ENCODE measurements at regions not wholly inside any gene's neighbourhood (a gene's known extent, or its start where the extent isn't known, plus 50 kb on each side); places are given as distances from the start of the nearest gene placed in this dataset.
"Not testable (repeated sequence)": the region's sequence is repeated elsewhere in the genome, so short reads cannot be mapped to it uniquely, and the experiment has no call there.

DNA sequence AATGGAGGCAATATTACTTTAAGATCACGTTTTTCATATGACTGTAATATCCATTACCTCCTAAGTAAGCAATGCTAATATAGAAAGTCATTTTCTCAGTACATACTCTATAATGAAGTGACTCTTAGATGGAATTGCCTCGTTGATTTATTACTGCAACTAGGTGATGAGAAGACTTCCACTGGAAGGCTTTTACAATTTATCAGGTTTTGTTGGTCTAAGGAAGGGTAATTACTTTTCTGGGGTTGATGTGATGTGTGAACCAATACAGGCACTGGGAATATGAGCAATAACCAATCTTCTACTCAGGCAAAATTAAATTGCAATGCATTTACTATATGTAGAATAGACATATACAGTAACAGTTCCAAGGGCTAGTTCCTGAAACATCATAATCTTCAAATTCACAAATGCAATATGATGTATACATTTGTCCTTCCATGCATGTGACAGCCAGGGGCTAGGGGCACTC lies 635.0 kb downstream of the QKI start:
- Histone ChIP-seq H3K4me2 (no peak overlapping the region), H3K4me3 (IDR thresholded peaks at IDR 0.05; ENCODE audit: insufficient read depth, low read depth, low read length) (no peak overlapping the region), H4K20me1 (ENCODE audit: insufficient read depth) (no peaks in the 10 kb centered on the region), H2AFZ (ENCODE audit: low read depth) (no peak overlapping the region), H3K27ac (no peak overlapping the region), H3K79me2 (ENCODE audit: insufficient read depth, low read depth) (no peaks in the 10 kb centered on the region), H3K27me3 (ENCODE audit: insufficient read depth, low read depth) (no peaks in the 10 kb centered on the region), H3K9ac (no peak overlapping the region), H3K36me3 (ENCODE audit: insufficient read depth) (no peaks in the 10 kb centered on the region), H3K4me1 (ENCODE audit: low read depth, poor library complexity, severe bottlenecking) (no peaks in the 10 kb centered on the region)
- TF ChIP-seq, protein P1, sequence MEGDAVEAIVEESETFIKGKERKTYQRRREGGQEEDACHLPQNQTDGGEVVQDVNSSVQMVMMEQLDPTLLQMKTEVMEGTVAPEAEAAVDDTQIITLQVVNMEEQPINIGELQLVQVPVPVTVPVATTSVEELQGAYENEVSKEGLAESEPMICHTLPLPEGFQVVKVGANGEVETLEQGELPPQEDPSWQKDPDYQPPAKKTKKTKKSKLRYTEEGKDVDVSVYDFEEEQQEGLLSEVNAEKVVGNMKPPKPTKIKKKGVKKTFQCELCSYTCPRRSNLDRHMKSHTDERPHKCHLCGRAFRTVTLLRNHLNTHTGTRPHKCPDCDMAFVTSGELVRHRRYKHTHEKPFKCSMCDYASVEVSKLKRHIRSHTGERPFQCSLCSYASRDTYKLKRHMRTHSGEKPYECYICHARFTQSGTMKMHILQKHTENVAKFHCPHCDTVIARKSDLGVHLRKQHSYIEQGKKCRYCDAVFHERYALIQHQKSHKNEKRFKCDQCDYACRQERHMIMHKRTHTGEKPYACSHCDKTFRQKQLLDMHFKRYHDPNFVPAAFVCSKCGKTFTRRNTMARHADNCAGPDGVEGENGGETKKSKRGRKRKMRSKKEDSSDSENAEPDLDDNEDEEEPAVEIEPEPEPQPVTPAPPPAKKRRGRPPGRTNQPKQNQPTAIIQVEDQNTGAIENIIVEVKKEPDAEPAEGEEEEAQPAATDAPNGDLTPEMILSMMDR (conservative IDR thresholded peaks at IDR 0.05; ENCODE audit: low read depth, low read length) = no peak

DNA sequence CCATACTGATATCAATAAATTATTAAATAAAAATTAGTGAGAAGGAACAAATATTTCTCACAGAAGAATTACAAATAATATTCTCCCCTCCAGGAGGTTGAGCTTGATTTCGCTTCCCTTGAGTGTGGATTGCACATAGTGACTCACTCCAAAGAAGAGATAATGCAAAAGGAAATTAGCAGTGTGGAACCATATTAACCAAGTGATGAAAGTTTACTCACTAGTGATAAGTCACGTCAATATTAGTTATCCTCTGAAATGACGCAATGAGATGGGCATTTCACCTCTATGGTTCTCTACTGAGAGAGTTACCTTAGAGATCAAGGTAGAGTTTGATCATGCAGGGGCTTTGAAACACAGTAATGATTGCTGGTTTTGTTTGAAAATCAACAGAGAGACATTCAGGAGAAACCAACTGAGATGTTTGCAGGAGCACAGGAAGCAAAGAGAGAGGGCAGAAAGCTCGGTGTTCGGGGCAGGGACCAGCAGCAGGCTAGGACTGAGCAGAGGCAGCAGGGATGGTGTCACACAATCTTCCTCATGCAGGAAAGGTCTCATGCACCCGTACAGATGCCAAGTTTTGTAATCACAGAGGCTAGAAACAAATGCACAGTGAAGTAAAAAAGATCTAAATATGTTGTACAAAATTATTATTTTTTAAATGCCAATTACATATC lies 634.5 kb downstream of the QKI start:
- Histone ChIP-seq H3K4me3 (IDR thresholded peaks at IDR 0.05; ENCODE audit: insufficient read depth, low read depth, low read length) (no peak overlapping the region), H3K27ac (no peak overlapping the region), H3K79me2 (ENCODE audit: insufficient read depth, low read depth) (no peaks in the 10 kb centered on the region), H2AFZ (ENCODE audit: low read depth) (no peak overlapping the region), H4K20me1 (ENCODE audit: insufficient read depth) (no peaks in the 10 kb centered on the region), H3K36me3 (ENCODE audit: insufficient read depth) (no peaks in the 10 kb centered on the region), H3K4me1 (ENCODE audit: low read depth, poor library complexity, severe bottlenecking) (no peaks in the 10 kb centered on the region), H3K4me2 (no peak overlapping the region), H3K9ac (no peak overlapping the region), H3K27me3 (ENCODE audit: insufficient read depth, low read depth) (no peaks in the 10 kb centered on the region)
- TF ChIP-seq, protein P1 (conservative IDR thresholded peaks at IDR 0.05; ENCODE audit: low read depth, low read length) = no peak

DNA sequence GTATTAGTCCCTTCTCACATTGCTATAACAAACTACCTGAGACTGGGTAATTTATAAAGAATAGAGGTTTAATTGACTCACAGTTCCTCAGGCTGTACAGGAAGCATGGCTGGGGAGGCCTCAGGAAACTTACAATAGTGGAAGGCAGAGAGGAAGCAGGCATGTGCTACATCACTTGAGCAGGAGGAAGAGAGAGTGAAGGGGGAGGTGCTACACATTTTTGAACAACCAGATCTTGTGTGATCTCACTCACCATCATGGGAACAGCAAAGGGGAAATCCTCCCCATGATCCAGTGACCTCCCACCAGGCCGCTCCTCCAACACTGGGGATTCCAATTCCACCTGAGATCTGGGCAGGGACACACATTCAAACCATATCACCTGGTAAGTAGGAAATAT lies 630.6 kb downstream of the QKI start:
- no peak overlapping the region for H3K9ac ChIP-seq
- no peak overlapping the region for H2AFZ ChIP-seq (ENCODE audit: low read depth)
- no peaks in the 10 kb centered on the region for H3K79me2 ChIP-seq (ENCODE audit: insufficient read depth, low read depth)
- H4K20me1 ChIP-seq (ENCODE audit: insufficient read depth) = no peaks in the 10 kb centered on the region
- H3K4me1 ChIP-seq (ENCODE audit: low read depth, poor library complexity, severe bottlenecking) = no peaks in the 10 kb centered on the region
- no peaks in the 10 kb centered on the region for H3K36me3 ChIP-seq (ENCODE audit: insufficient read depth)
- H3K4me3 ChIP-seq (IDR thresholded peaks at IDR 0.05; ENCODE audit: insufficient read depth, low read depth, low read length) = no peak overlapping the region
- no peak overlapping the region for H3K27ac ChIP-seq
- H3K4me2 ChIP-seq = no peak overlapping the region
- TF ChIP-seq, protein P1 (conservative IDR thresholded peaks at IDR 0.05; ENCODE audit: low read depth, low read length) = no peak
- no peaks in the 10 kb centered on the region for H3K27me3 ChIP-seq (ENCODE audit: insufficient read depth, low read depth)

DNA sequence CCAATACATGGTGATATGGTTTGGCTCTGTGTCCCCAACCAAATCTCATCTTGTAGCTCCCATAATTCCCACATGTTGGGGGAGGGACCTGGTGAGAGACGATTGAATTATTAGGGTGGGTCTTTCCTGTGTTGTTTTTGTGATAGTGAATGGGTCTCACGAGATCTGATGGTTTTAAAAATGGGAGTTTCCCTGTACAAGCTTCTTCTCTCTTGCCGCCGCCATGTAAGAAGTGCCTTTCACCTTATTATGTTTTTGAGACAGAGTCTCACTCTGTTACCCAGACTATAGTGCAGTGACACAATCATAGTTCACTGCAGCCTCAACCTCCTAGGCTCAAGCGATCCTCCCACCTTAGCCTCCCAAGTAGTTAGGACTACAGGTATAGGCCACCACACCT lies 629.1 kb downstream of the QKI start:
- H3K79me2 ChIP-seq (ENCODE audit: insufficient read depth, low read depth); H3K4me2 ChIP-seq; H3K27me3 ChIP-seq (ENCODE audit: insufficient read depth, low read depth); H2AFZ ChIP-seq (ENCODE audit: low read depth); H3K27ac ChIP-seq; H3K4me3 ChIP-seq (IDR thresholded peaks at IDR 0.05; ENCODE audit: insufficient read depth, low read depth, low read length); H3K9ac ChIP-seq; H3K4me1 ChIP-seq (ENCODE audit: low read depth, poor library complexity, severe bottlenecking); H4K20me1 ChIP-seq (ENCODE audit: insufficient read depth); H3K36me3 ChIP-seq (ENCODE audit: insufficient read depth): not testable (repeated sequence)

DNA sequence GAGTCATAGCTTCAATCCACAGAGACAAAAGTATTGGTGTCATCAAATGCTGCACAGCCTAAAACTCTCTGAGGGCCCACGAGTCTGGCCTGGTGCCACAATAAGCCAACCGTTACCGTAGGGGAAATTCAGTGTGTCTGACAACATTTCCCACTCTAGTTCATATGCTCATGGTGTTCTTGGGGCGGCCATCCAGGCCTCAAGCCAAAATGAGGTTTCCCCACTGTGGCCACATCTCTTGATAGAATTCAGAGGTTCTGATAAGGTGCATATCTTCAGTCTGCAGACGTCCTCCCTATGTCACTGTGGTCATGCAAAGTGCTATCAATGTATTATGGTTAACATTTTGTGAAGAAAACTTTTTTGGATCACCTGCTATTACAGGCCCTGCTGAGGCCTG lies 627.7 kb downstream of the QKI start:
- Histone ChIP-seq H2AFZ (ENCODE audit: low read depth) (no peak overlapping the region), H3K27ac (no peak overlapping the region), H3K9ac (no peak overlapping the region), H4K20me1 (ENCODE audit: insufficient read depth) (no peaks in the 10 kb centered on the region), H3K4me1 (ENCODE audit: low read depth, poor library complexity, severe bottlenecking) (no peaks in the 10 kb centered on the region), H3K36me3 (ENCODE audit: insufficient read depth) (no peaks in the 10 kb centered on the region), H3K4me2 (no peak overlapping the region), H3K79me2 (ENCODE audit: insufficient read depth, low read depth) (no peaks in the 10 kb centered on the region), H3K27me3 (ENCODE audit: insufficient read depth, low read depth) (no peaks in the 10 kb centered on the region), H3K4me3 (IDR thresholded peaks at IDR 0.05; ENCODE audit: insufficient read depth, low read depth, low read length) (no peak overlapping the region)
- TF ChIP-seq, protein P1 (conservative IDR thresholded peaks at IDR 0.05; ENCODE audit: low read depth, low read length) = no peak
